Mammary epithelial cell (primary cell): ENCODE measurements at regions not wholly inside any gene's neighbourhood (a gene's known extent, or its start where the extent isn't known, plus 50 kb on each side); places are given as distances from the start of the nearest gene placed in this dataset.

Experiments used
- CTCF ChIP-seq, 2 donors: IDR thresholded peaks in 1 of 2; conservative IDR thresholded peaks in 1 of 2; 2 replicates each; pipeline ENCODE4 v1.5.1; 2011 to 2012; ENCODE audit warnings: inconsistent platforms in 2 of 2, low read length in 2 of 2, mild to moderate bottlenecking in 2 of 2, control low read depth in 1 of 2, low read depth in 1 of 2; ENCODE audit not compliant: insufficient read depth in 1 of 2; ENCODE audit errors: extremely low read depth in 1 of 2
- EZH2 ChIP-seq: IDR thresholded peaks from 2 replicates; pipeline ENCODE4 v1.6.1; 2012; ENCODE audit warnings: low read length, inconsistent platforms, borderline replicate concordance

DNA sequence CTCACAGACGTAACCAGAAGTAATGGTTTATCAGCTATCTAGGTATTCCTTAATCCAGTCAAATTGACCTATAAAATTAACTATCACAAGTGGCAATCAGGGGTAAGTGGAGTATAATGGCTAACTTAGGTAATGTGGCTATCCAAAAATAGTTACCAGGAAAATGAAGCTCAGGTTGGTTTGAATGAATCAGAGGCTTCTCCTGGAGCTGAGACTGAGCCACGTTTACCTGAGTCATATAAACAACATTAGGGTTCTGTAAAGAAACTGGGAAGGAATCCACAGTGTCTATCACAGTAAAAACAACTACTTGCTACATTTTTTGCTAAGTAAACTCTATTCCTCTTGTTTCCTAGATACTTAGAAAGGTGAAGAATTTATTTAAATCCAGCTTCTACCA lies 236.0 kb upstream of the SPHKAP start:
- TF ChIP-seq CTCF (conservative IDR thresholded peaks at IDR 0.05 in 1 of 2, IDR thresholded peaks at IDR 0.05 in 1 of 2; ENCODE audit: extremely low read depth in 1 of 2, insufficient read depth in 1 of 2, low read depth in 1 of 2, low read length in 2 of 2) (no peak), EZH2 (no peak)
